ENCODE measurements at regions not wholly inside any gene's neighbourhood (a gene's known extent, or its start where the extent isn't known, plus 50 kb on each side); places are given as distances from the start of the nearest gene placed in this dataset.
A peak's percentile ranks its signal among the peaks of the same experiment; 100 is the strongest.
"Not testable (repeated sequence)": the region's sequence is repeated elsewhere in the genome, so short reads cannot be mapped to it uniquely, and the experiment has no call there.

DNA sequence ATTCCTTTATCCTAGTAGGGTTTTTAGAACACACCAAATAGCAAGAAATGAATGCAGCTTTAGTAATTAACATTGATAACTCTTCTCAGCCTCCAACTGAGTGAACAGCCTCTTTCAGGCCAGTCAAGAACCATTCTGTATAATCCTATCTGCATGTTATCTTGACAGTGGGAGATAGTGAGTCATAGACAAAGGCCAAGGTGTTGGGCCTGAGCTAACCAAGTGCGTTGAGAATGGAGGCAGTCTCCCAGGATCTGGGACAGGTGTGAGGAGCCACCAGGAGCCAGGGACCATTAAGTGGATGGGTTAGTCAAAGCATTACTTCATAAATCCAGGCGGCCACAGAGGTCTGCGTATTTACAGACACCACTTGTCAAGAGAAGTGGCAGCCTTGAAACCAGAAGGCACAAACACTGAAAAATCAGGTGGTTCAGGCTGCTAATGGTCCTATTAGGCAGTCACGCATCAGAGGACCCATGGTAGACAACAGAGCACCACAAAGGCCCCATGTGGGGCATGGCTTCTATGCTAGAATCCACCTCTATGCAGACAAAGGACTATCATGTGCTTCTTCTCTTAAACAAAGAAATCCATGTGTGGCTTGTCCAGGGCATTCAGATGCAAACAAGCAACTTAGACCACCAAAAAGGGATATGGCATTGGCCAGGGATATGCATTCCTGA lies 409.7 kb upstream of the PIK3R1 start:
- no peak for TF ChIP-seq POLR2A (IDR thresholded peaks at IDR 0.05)
- TF ChIP-seq, protein P1, sequence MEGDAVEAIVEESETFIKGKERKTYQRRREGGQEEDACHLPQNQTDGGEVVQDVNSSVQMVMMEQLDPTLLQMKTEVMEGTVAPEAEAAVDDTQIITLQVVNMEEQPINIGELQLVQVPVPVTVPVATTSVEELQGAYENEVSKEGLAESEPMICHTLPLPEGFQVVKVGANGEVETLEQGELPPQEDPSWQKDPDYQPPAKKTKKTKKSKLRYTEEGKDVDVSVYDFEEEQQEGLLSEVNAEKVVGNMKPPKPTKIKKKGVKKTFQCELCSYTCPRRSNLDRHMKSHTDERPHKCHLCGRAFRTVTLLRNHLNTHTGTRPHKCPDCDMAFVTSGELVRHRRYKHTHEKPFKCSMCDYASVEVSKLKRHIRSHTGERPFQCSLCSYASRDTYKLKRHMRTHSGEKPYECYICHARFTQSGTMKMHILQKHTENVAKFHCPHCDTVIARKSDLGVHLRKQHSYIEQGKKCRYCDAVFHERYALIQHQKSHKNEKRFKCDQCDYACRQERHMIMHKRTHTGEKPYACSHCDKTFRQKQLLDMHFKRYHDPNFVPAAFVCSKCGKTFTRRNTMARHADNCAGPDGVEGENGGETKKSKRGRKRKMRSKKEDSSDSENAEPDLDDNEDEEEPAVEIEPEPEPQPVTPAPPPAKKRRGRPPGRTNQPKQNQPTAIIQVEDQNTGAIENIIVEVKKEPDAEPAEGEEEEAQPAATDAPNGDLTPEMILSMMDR (IDR thresholded peaks at IDR 0.05) = no peak
- 83 to 84% methylated on average over 4 of the region's 4 CpGs for WGBS, 2 donors

DNA sequence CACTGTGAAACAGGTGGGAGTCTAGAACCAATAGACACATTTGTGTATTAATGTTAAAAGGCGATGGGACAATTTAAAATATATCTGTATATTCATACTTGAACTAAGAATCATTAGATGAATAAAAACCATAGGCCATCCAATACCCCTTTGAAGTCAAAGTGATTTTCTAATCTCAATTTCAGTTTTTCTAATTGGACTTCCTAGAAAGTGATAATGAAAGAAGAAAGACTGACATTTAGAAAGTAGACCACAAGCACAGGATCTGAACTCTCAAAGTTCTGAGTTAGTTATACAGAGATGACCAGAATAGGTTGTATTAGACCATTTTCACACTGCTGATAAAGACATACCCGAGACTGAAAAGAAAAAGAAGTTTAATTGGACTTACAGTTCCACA lies 412.8 kb upstream of the PIK3R1 start:
- Histone ChIP-seq H3K4me3 (replicated peaks in 1 of 3) (no peak overlapping the region), H3K27me3 (no peaks in the 10 kb centered on the region), H3K36me3 (no peaks in the 10 kb centered on the region), H3K4me1 (no peaks in the 10 kb centered on the region), H3K27ac (no peak overlapping the region), H3K9me3 (no peaks in the 10 kb centered on the region)
- TF ChIP-seq, protein P1 (IDR thresholded peaks at IDR 0.05) = no peak
- no peak for TF ChIP-seq POLR2A (IDR thresholded peaks at IDR 0.05)
- 88 to 91% methylated on average over 2 of the region's 2 CpGs for WGBS, 2 donors
- intact Hi-C loops (cut with DNase I) = no loop called here
- DNase-seq = no peak

More for the DNA sequence above, 409.7 kb upstream of the PIK3R1 start:
- Histone ChIP-seq H3K4me3 (replicated peaks in 1 of 3) (no peak overlapping the region), H3K9me3 (no peaks in the 10 kb centered on the region), H3K36me3 (no peaks in the 10 kb centered on the region), H3K27me3 (no peaks in the 10 kb centered on the region), H3K4me1 (no peaks in the 10 kb centered on the region), H3K27ac (no peak overlapping the region)
- intact Hi-C loops (cut with DNase I) = no loop called here
- no peak for DNase-seq

DNA sequence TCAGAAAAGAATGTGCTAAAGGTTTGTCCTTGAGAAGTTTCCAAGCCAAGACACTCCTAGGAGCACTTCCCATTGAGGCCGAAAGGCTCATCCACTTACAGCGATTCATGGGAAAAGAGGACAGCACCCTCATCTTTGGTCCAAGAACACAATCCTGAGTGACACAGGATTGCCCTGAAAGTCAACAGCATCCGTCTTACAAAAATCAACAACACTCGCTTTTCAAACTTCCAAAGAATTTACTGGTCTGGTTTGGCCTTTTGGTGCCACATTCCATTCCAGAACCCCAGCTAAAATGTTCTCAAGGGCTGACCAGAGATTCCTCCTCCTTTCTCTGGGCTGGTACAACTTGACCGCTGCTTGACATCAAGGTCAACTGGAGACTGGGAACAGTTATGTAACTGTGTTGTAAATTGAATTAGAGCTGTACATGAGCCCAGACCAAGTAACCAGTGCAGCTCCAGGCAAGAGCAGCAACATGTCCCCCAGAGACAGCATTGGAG lies 415.8 kb upstream of the PIK3R1 start:
- DNase-seq = peak; percentile 9 to 23
- Histone ChIP-seq H3K4me1 (no peaks in the 10 kb centered on the region), H3K9me3 (no peaks in the 10 kb centered on the region), H3K4me3 (replicated peaks in 1 of 3) (no peak overlapping the region), H3K36me3 (no peaks in the 10 kb centered on the region), H3K27ac (peak overlapping the region in 1 of 3 donors; percentile 30), H3K27me3 (no peaks in the 10 kb centered on the region)
- intact Hi-C loops (cut with DNase I) = no loop called here
- WGBS, 2 donors = 68 to 82% methylated on average over 5 of the region's 5 CpGs
- TF ChIP-seq, protein P1 (IDR thresholded peaks at IDR 0.05) = no peak
- TF ChIP-seq POLR2A (IDR thresholded peaks at IDR 0.05) = no peak

DNA sequence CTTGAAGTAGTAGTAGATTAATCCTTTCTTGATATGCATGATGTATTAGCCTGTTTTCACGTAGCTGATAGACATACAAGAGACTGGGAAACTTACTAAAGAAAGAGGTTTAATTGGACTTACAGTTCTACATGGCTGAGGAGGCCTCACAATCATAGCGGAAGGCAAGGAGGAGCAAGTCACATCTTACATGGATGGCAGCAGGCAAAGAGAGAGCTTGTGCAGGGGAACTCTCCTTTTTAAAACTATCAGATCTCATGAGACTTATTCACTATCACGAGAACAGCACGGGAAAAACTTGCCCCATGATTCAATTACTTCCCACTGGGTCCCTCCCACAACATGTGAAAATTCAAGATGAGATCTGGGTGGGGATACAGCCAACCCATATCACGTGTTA lies 417.1 kb upstream of the PIK3R1 start:
- H3K36me3 ChIP-seq; H3K27me3 ChIP-seq; H3K4me1 ChIP-seq; H3K27ac ChIP-seq; intact Hi-C loops (cut with DNase I); H3K4me3 ChIP-seq (replicated peaks in 1 of 3); H3K9me3 ChIP-seq; DNase-seq: not testable (repeated sequence)
- WGBS, 2 donors = 91 to 98% methylated on average over 5 of the region's 5 CpGs

DNA sequence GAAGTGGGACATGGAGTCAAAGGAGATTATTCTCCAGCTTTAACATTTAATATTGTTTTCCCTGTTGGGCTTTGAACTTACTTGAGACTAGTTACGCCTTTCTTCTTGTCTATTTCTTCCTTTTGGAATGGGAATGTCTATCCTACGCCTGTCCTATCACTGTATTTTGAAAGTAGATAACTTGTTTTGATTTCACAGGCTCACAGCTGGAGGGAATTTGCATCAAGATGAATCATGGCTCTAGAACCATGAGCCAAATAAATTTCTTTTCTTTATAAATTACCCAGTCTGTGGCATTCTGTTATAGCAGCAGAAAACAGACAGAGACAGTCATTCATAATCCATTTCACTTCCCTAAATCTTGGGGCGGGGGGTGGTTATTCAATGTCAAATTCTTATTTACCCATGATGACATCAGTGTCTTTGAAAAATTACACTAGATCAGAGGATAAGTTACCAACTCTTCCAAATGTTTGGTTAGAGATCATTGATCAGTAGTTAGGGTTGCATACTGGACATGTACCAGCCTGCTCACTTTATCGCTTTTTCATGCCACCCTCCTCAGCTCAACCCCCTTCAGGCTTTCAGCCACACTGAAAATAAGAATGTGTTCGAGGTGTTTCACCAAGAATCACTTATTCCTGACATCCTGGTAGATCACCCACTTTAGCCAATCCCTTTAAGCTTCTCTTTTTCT lies 419.6 kb upstream of the PIK3R1 start:
- TF ChIP-seq POLR2A (IDR thresholded peaks at IDR 0.05) = no peak
- TF ChIP-seq, protein P1 (IDR thresholded peaks at IDR 0.05) = no peak
- H3K4me1 ChIP-seq = no peaks in the 10 kb centered on the region
- H3K27ac ChIP-seq = peak overlapping the region in 1 of 3 donors; percentile 35
- no peak for DNase-seq
- 90 to 92% methylated on average over 5 of the region's 5 CpGs for WGBS, 2 donors
- H3K4me3 ChIP-seq (replicated peaks in 1 of 3) = no peak overlapping the region
- intact Hi-C loops (cut with DNase I) = no loop called here
- H3K36me3 ChIP-seq = no peaks in the 10 kb centered on the region
- no peaks in the 10 kb centered on the region for H3K27me3 ChIP-seq
- H3K9me3 ChIP-seq = no peaks in the 10 kb centered on the region
